ENCODE measurements at regions not wholly inside any gene's neighbourhood (a gene's known extent, or its start where the extent isn't known, plus 50 kb on each side); places are given as distances from the start of the nearest gene placed in this dataset.

GRCh38 chrX:39693298-39693697, 404.5 kb downstream of the BCOR start:
- Histone ChIP-seq H4K20me1 (replicated peaks; ENCODE audit: control insufficient read depth, insufficient read depth, low read length) (no peaks in the 10 kb centered on the region), H3K4me3 (no peak overlapping the region), H3K27me3 (ENCODE audit: control insufficient read depth in 2 of 2, insufficient read depth in 2 of 2, low read length in 2 of 2) (no peaks in the 10 kb centered on the region), H3K9me1 (ENCODE audit: control insufficient read depth, insufficient read depth, low read length) (no peaks in the 10 kb centered on the region), H3K4me2 (ENCODE audit: insufficient read depth, low read length) (no peak overlapping the region; the same call in 1 of the 2 replicates), H3K4me1 (replicated peaks in 1 of 2; ENCODE audit: control insufficient read depth in 2 of 2, insufficient read depth in 2 of 2, low read length in 2 of 2) (peaks cover 16% of the 10 kb centered on the region in 2 experiments; a peak in 4 of 5 replicates), H3K36me3 (ENCODE audit: control insufficient read depth, insufficient read depth, low read length) (no peaks in the 10 kb centered on the region), H3K9ac (ENCODE audit: insufficient read depth in 1 of 2, low read depth in 2 of 2, low read length in 2 of 2) (no peak overlapping the region), H3K79me2 (ENCODE audit: control insufficient read depth, insufficient read depth, low read length) (no peaks in the 10 kb centered on the region), H3K27ac (ENCODE audit: extremely low read depth, low read depth, low read length) (no peak overlapping the region), H3K9me3 (replicated peaks; ENCODE audit: control insufficient read depth, insufficient read depth, low read depth, low read length) (no peaks in the 10 kb centered on the region), H2AFZ (ENCODE audit: low read depth, low read length) (no peak overlapping the region)
- in situ Hi-C loops (cut with MboI) (no loop called here), intact Hi-C loops (cut with micrococcal nuclease) (no loop called here)
- DNase-seq (ENCODE audit: extremely low read depth in 1 of 4, low spot score in 3 of 4) (peak; percentile 78 to 87 (median 82)), ATAC-seq (peak; percentile 67), FAIRE-seq (peak; percentile 91)
- ChIA-PET CTCF (ENCODE audit: low intra/inter-chr PET ratio) (no interaction called here), POLR2A (interaction anchor here (0.7 kb wide), 1 partner anchor 211 kb away, joined by 3 read pairs; no protein-coding TSS in a partner anchor)
- WGBS (ENCODE audit: insufficient coverage, low coverage, missing lambda C conversion rate): 4% methylated on average over 6 of the region's 7 CpGs
- no TSS peak for BruUV-seq (replicated peaks)
- TF ChIP-seq COPS2 (conservative IDR thresholded peaks at IDR 0.05): no peak
- peak; percentile 57; the same call in 1 of the 2 replicates for TF ChIP-seq ATF2 (CRISPR knock-in tag; IDR thresholded peaks at IDR 0.05)
- TF ChIP-seq FOXM1 (IDR thresholded peaks at IDR 0.05; ENCODE audit: low read depth): peak; percentile 81
- TF ChIP-seq FOXM1 (CRISPR knock-in tag; IDR thresholded peaks at IDR 0.05; ENCODE audit: low read depth): no peak
- TF ChIP-seq GTF2F1 (IDR thresholded peaks at IDR 0.05; ENCODE audit: low read depth, low read length): no peak
- peak; percentile 89 for TF ChIP-seq POLR2AphosphoS5 (IDR thresholded peaks at IDR 0.05; ENCODE audit: control insufficient read depth, insufficient read depth, low read depth, low read length)
- no peak for TF ChIP-seq ZFP1 (CRISPR knock-in tag; IDR thresholded peaks at IDR 0.05)
- TF ChIP-seq ZNF184 (CRISPR knock-in tag; IDR thresholded peaks at IDR 0.05): no peak
- peak; percentile 74 for TF ChIP-seq TAF9B (IDR thresholded peaks at IDR 0.05; ENCODE audit: partially characterized antibody)
- no peak for TF ChIP-seq RBM22 (IDR thresholded peaks at IDR 0.05; ENCODE audit: low read depth, low read length, poor library complexity, severe bottlenecking)
- TF ChIP-seq CBFA2T2 (conservative IDR thresholded peaks at IDR 0.05): peak; percentile 89
- peak; percentile 53; the same call in 1 of the 2 replicates for TF ChIP-seq CC2D1A (IDR thresholded peaks at IDR 0.05)
- TF ChIP-seq NFIC (IDR thresholded peaks at IDR 0.05): peak; percentile 66
- peak in 1 of 2 experiments; percentile 84; a peak in 2 of 4 replicates for TF ChIP-seq TEAD1 (CRISPR knock-in tag; IDR thresholded peaks at IDR 0.05)
- peak; percentile 16 to 42; a peak in 1 of 4 replicates for TF ChIP-seq KDM1A (IDR thresholded peaks at IDR 0.05)
- peak; percentile 80; the same call in 1 of the 2 replicates for TF ChIP-seq ZNF395 (CRISPR knock-in tag; IDR thresholded peaks at IDR 0.05)
- TF ChIP-seq JUNB (CRISPR knock-in tag; conservative IDR thresholded peaks at IDR 0.05): peak; percentile 84; the same call in 1 of the 2 replicates
- TF ChIP-seq ZKSCAN8 (CRISPR knock-in tag; IDR thresholded peaks at IDR 0.05): no peak
- no peak for TF ChIP-seq SP2 (IDR thresholded peaks at IDR 0.05; ENCODE audit: extremely low read depth, low read depth, low read length, poor library complexity, severe bottlenecking)
- TF ChIP-seq ATF7 (IDR thresholded peaks at IDR 0.05): peak; percentile 99
- peak; percentile 89 for TF ChIP-seq GATA2 (CRISPR knock-in tag; IDR thresholded peaks at IDR 0.05)
- no peak for TF ChIP-seq BRCA1 (IDR thresholded peaks at IDR 0.05)
- TF ChIP-seq BRCA1 (CRISPR knock-in tag; IDR thresholded peaks at IDR 0.05): no peak
- no peak for TF ChIP-seq HDAC8 (tag; IDR thresholded peaks at IDR 0.05)
